HG02610 (cell line): ENCODE measurements at regions not wholly inside any gene's neighbourhood (a gene's known extent, or its start where the extent isn't known, plus 50 kb on each side); places are given as distances from the start of the nearest gene placed in this dataset.
A peak's percentile ranks its signal among the peaks of the same experiment; 100 is the strongest.
"Not testable (repeated sequence)": the region's sequence is repeated elsewhere in the genome, so short reads cannot be mapped to it uniquely, and the experiment has no call there.

Experiments used
- ATAC-seq: cut with Tn5 transposase; IDR thresholded peaks from one replicate; pipeline ENCODE4 v1.9.1; 2021; ENCODE audit warnings: mild to moderate bottlenecking, moderate library complexity; ENCODE audit not compliant: unreplicated experiment

GRCh38 chr5:158451993-158452672 is 593.2 kb upstream of the CLINT1 start:
- no peak for ATAC-seq

- ATAC-seq, result no peak
Measured at GRCh38 chr5:158451203-158451992, 592.5 kb upstream of the CLINT1 start.

- ATAC-seq, result no peak
Measured at GRCh38 chr5:158450751-158451171, 591.8 kb upstream of the CLINT1 start.

- ATAC-seq, result not testable (repeated sequence)
Measured at GRCh38 chr5:158446761-158447160, 587.8 kb upstream of the CLINT1 start.

- ATAC-seq, result not testable (repeated sequence)
Measured at GRCh38 chr5:158439204-158439603, 580.3 kb upstream of the CLINT1 start.

- ATAC-seq, result no peak
Measured at GRCh38 chr5:158436271-158437065, 577.5 kb upstream of the CLINT1 start.

GRCh38 chr5:158435161-158435616 is 576.2 kb upstream of the CLINT1 start:
- peak; percentile 78 for ATAC-seq

GRCh38 chr5:158434749-158435148 is 575.8 kb upstream of the CLINT1 start:
- ATAC-seq, result no peak

GRCh38 chr5:158433634-158434033 is 574.7 kb upstream of the CLINT1 start:
- no peak for ATAC-seq

- no peak for ATAC-seq
Measured at GRCh38 chr5:158431369-158432029, 572.6 kb upstream of the CLINT1 start.

GRCh38 chr5:158430798-158431167 is 571.8 kb upstream of the CLINT1 start:
- ATAC-seq, result no peak

- ATAC-seq, result no peak
Measured at GRCh38 chr5:158430166-158430797, 571.3 kb upstream of the CLINT1 start.

- ATAC-seq, result no peak
Measured at GRCh38 chr5:158429564-158429963, 570.6 kb upstream of the CLINT1 start.

- ATAC-seq, result no peak
Measured at GRCh38 chr5:158423623-158424200, 564.8 kb upstream of the CLINT1 start.

- ATAC-seq, result no peak
Measured at GRCh38 chr5:158422653-158423515, 563.9 kb upstream of the CLINT1 start.

GRCh38 chr5:158421319-158421718 is 562.4 kb upstream of the CLINT1 start:
- ATAC-seq, result no peak

GRCh38 chr5:158419186-158419585 is 560.2 kb upstream of the CLINT1 start:
- ATAC-seq, result no peak

- ATAC-seq, result no peak
Measured at GRCh38 chr5:158414780-158415179, 555.8 kb upstream of the CLINT1 start.

GRCh38 chr5:158414333-158414762 is 555.4 kb upstream of the CLINT1 start:
- ATAC-seq, result no peak
